Choroid plexus epithelial cell (primary cell): ENCODE measurements at regions not wholly inside any gene's neighbourhood (a gene's known extent, or its start where the extent isn't known, plus 50 kb on each side); places are given as distances from the start of the nearest gene placed in this dataset.
A peak's percentile ranks its signal among the peaks of the same experiment; 100 is the strongest.

Source experiments
- DNase-seq: peaks from one replicate; pipeline ENCODE4 v3.0.0-alpha.2; 2010; ENCODE audit warnings: low read depth
- H3K4me3 ChIP-seq: 2 replicates; pipeline ENCODE4 v1.5.1; 2011; ENCODE audit warnings: low read depth, mild to moderate bottlenecking, control low read depth, low read length, moderate library complexity
- CTCF ChIP-seq: conservative IDR thresholded peaks from 2 replicates; pipeline ENCODE4 v1.5.1; 2011; ENCODE audit warnings: low read depth, mild to moderate bottlenecking, control low read depth, inconsistent platforms, low read length, moderate library complexity

- no peak overlapping the region for H3K4me3 ChIP-seq
- no peak for TF ChIP-seq CTCF
- DNase-seq: no peak
Measured at GRCh38 chr2:94939349-94939748, 68.1 kb downstream of the TEKT4 start.

DNA sequence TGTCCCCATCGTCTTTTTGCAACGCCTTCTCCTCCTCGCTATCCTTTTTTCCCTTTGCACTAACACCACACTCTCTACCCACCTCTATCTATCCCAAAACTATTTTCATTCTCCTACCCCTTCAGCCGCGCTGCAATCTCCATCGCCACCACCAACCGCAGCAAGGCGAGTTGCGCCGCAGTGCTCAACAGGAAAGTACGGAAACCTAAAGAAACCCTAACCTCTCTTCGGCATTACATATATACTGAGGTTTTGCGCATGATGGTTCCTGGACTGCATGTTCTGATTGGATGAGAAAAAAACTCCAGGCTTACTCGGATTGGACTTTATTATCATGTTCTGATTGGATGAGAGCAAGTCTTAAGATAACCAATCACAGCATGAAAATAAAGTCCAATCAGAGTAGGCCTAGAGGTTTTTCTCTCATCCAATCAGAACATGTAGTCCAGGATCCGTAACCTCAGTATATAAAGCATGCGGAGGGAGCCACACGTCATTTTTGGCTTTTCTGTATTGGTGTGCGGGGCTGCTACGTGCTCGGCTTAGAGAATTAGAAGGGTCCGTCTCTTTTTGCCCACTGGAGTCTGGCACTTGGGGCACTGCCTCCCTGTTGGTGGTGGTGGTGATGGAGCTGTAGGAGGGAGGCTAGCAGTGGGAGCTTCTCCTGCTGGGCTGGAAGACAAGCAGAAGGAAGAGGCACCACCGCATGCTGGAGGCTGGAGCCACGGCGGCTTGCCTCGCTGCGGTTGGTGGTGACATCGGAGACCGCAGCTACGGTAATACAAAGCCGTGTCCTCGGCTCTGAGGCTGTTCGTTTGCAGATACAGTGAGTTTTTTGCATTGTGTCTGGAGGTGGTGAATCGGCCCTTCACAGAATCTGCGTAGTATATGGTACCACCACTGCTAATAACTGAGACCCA lies 76.1 kb downstream of the TEKT4 start:
- TF ChIP-seq CTCF: no peak

DNA sequence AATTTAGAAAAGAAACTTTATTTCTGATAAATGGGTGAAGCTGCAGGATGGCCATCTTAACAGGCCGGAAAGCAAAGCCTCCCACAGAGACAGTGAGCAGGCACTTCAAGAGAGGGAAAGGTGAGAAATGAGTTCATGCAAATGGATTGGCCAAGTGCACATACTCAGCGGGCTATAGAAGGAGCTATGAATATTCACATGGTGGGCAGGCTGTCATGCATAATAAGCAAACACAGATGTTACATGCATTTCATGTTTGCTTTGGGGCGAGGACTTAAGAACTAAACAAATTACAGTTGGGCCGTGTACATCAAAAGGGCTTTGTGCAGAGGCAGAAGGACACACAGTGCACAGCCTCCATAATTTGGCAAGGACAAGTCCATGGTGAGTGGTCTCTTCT lies 69.8 kb upstream of the MAL start:
- no peak for TF ChIP-seq CTCF
- H3K4me3 ChIP-seq: no peak overlapping the region
- DNase-seq: no peak

More for the DNA sequence above, 76.1 kb downstream of the TEKT4 start:
- no peak overlapping the region for H3K4me3 ChIP-seq
- no peak for DNase-seq

DNA sequence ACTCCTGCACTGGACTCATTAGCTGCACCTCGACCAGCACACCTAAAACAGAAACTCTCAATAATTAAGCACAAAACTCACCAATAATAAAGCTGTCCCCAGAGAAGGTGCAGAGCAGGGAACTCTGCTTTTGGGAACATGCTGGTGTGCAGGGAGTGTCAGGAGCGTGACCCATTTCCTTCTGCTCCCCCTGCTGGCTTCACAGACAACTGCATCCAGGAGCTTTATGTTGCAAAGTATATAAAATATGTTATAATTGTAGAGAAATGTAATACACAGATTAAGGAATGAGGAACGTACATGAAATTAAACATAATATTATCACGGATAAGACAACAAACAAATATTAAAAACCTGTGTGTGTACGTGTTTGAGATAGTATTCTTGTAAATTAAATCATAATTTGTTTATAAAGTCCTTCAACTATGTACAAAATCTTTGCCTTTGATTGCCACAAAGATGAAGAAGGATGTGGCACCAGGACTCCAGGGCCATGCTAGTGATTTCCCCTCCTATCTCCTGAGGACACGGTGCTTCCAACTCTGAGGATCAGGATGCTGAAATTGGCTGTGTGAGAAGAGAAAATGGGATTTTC lies 68.6 kb upstream of the MAL start:
- DNase-seq: peak; percentile 48
- TF ChIP-seq CTCF: peak; percentile 92
- H3K4me3 ChIP-seq: no peak overlapping the region

DNA sequence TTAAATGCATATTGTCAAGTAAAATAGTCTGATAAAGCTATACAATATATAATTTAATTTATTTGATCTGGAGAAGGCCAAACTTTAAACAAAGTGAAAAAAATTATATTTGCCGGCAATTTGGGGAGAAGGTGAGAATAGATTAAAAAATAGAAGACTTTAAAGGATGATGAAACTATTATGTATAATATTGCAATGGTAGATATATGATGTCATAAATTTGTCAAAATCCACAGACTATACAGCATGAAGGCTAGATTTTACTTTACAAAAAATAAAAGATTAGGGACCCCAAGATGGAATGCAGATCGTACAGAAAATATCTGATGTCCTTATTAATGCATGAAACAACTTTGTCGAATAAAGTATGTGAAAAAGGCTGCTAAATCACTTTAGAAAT lies 67.3 kb upstream of the MAL start:
- DNase-seq: no peak
- no peak overlapping the region for H3K4me3 ChIP-seq
- TF ChIP-seq CTCF: no peak

GRCh38 chr2:94960266-94960665 lies 65.2 kb upstream of the MAL start:
- no peak overlapping the region for H3K4me3 ChIP-seq
- DNase-seq: no peak
- TF ChIP-seq CTCF: no peak

DNA sequence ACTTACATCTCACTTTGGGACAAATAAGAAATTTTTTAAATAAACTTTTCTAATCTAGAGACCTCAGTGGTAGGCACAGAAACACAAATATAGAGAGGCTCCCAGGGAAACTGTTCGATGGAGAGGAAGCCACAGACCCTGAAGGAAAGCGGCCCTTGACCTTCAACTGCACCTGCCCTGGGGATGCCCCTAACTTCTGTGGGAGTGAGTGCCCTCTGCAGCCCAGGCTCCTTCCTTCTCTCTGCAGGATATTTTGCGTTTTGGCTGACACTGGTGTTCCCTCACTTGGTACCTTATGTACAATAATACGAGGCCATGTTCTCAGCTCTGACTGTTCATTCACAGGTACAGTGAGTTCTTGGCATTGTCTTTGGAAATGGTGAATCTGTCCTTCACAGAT lies 64.8 kb upstream of the MAL start:
- DNase-seq: no peak
- no peak overlapping the region for H3K4me3 ChIP-seq
- TF ChIP-seq CTCF: no peak
